Activated naive CD4-positive, alpha-beta T cell treated with anti-CD3 and anti-CD28 coated beads, Interleukin-2, amount 10 ng/mL, durations not matched to agents 7 days and 5 days (primary cell): ENCODE measurements at regions not wholly inside any gene's neighbourhood (a gene's known extent, or its start where the extent isn't known, plus 50 kb on each side); places are given as distances from the start of the nearest gene placed in this dataset.

Experiments used
- CTCF ChIA-PET: fragments of 350-600 bp; sonication (Branson Sonifier 250); formaldehyde crosslinking; loops from one replicate; lab custom pipeline; 2021; ENCODE audit warnings: antibody characterized with exemption; lab: Charles Lee
- DNase-seq: peaks from one replicate; pipeline ENCODE4 v3.0.0-alpha.2; 2020
- H3K27ac Mint-ChIP-seq: one replicate; pipeline ENCODE4 v1.8.0; 2021; ENCODE audit warnings: mild to moderate bottlenecking, moderate library complexity, mixed read lengths
- H3K27me3 Mint-ChIP-seq: one replicate; pipeline ENCODE4 v1.8.0; 2021; ENCODE audit warnings: mild to moderate bottlenecking, mixed read lengths
- H3K36me3 Mint-ChIP-seq: one replicate; pipeline ENCODE4 v1.8.0; 2021; ENCODE audit warnings: mixed read lengths
- H3K4me1 Mint-ChIP-seq: one replicate; pipeline ENCODE4 v1.8.0; 2021; ENCODE audit warnings: mixed read lengths
- H3K4me3 Mint-ChIP-seq: one replicate; pipeline ENCODE4 v1.8.0; 2021; ENCODE audit warnings: mild to moderate bottlenecking, moderate library complexity, mixed read lengths
- H3K9me3 Mint-ChIP-seq: one replicate; pipeline ENCODE4 v1.8.0; 2021; ENCODE audit warnings: mixed read lengths

- DNase-seq = no peak
- no peaks in the 10 kb centered on the region for H3K27me3 Mint-ChIP-seq
- H3K4me1 Mint-ChIP-seq = no peaks in the 10 kb centered on the region
- CTCF ChIA-PET = no interaction called here
- H3K4me3 Mint-ChIP-seq = no peak overlapping the region
- H3K27ac Mint-ChIP-seq = no peak overlapping the region
- H3K9me3 Mint-ChIP-seq = no peaks in the 10 kb centered on the region
- H3K36me3 Mint-ChIP-seq = no peaks in the 10 kb centered on the region
Observed at GRCh38 chr13:104715111-104715510, 1648.9 kb upstream of the SLC10A2 start.

- Mint-ChIP-seq H3K36me3 (no peaks in the 10 kb centered on the region), H3K27me3 (no peaks in the 10 kb centered on the region), H3K4me1 (no peaks in the 10 kb centered on the region), H3K4me3 (no peak overlapping the region), H3K9me3 (no peaks in the 10 kb centered on the region), H3K27ac (no peak overlapping the region)
- no peak for DNase-seq
- CTCF ChIA-PET = no interaction called here
Observed at GRCh38 chr13:104705031-104705750, 1639.0 kb upstream of the SLC10A2 start.

- no peak for DNase-seq
- H3K4me3 Mint-ChIP-seq = no peak overlapping the region
- CTCF ChIA-PET = no interaction called here
- no peaks in the 10 kb centered on the region for H3K27me3 Mint-ChIP-seq
- H3K4me1 Mint-ChIP-seq = no peaks in the 10 kb centered on the region
- H3K9me3 Mint-ChIP-seq = no peaks in the 10 kb centered on the region
- H3K27ac Mint-ChIP-seq = no peak overlapping the region
- no peaks in the 10 kb centered on the region for H3K36me3 Mint-ChIP-seq
Observed at GRCh38 chr13:104701591-104701990, 1635.4 kb upstream of the SLC10A2 start.

- Mint-ChIP-seq H3K27ac (no peak overlapping the region), H3K4me1 (no peaks in the 10 kb centered on the region), H3K27me3 (no peaks in the 10 kb centered on the region), H3K36me3 (no peaks in the 10 kb centered on the region), H3K4me3 (no peak overlapping the region), H3K9me3 (no peaks in the 10 kb centered on the region)
- DNase-seq = no peak
- CTCF ChIA-PET = no interaction called here
Observed at GRCh38 chr13:104694397-104694796, 1628.2 kb upstream of the SLC10A2 start.

- DNase-seq = no peak
- CTCF ChIA-PET = no interaction called here
- Mint-ChIP-seq H3K36me3 (no peaks in the 10 kb centered on the region), H3K4me1 (no peaks in the 10 kb centered on the region), H3K9me3 (no peaks in the 10 kb centered on the region), H3K27me3 (no peaks in the 10 kb centered on the region), H3K4me3 (no peak overlapping the region), H3K27ac (no peak overlapping the region)
Observed at GRCh38 chr13:104693126-104693525, 1626.9 kb upstream of the SLC10A2 start.

GRCh38 chr13:104691767-104692467, 1625.7 kb upstream of the SLC10A2 start:
- Mint-ChIP-seq H3K9me3 (no peaks in the 10 kb centered on the region), H3K36me3 (no peaks in the 10 kb centered on the region), H3K4me1 (no peaks in the 10 kb centered on the region), H3K27ac (no peak overlapping the region), H3K27me3 (no peaks in the 10 kb centered on the region), H3K4me3 (no peak overlapping the region)
- no peak for DNase-seq
- CTCF ChIA-PET = no interaction called here

- no peaks in the 10 kb centered on the region for H3K4me1 Mint-ChIP-seq
- no peaks in the 10 kb centered on the region for H3K27me3 Mint-ChIP-seq
- no peak overlapping the region for H3K4me3 Mint-ChIP-seq
- CTCF ChIA-PET = no interaction called here
- no peaks in the 10 kb centered on the region for H3K36me3 Mint-ChIP-seq
- no peak overlapping the region for H3K27ac Mint-ChIP-seq
- DNase-seq = no peak
- H3K9me3 Mint-ChIP-seq = no peaks in the 10 kb centered on the region
Observed at GRCh38 chr13:104686484-104686883, 1620.3 kb upstream of the SLC10A2 start.

- no peak overlapping the region for H3K4me3 Mint-ChIP-seq
- no peaks in the 10 kb centered on the region for H3K9me3 Mint-ChIP-seq
- H3K27ac Mint-ChIP-seq = no peak overlapping the region
- no peak for DNase-seq
- CTCF ChIA-PET = no interaction called here
- no peaks in the 10 kb centered on the region for H3K4me1 Mint-ChIP-seq
- H3K27me3 Mint-ChIP-seq = no peaks in the 10 kb centered on the region
- no peaks in the 10 kb centered on the region for H3K36me3 Mint-ChIP-seq
Observed at GRCh38 chr13:104683789-104684188, 1617.6 kb upstream of the SLC10A2 start.

GRCh38 chr13:104678161-104678560, 1611.9 kb upstream of the SLC10A2 start:
- no peak for DNase-seq
- no peak overlapping the region for H3K27ac Mint-ChIP-seq
- CTCF ChIA-PET = no interaction called here
- H3K4me3 Mint-ChIP-seq = no peak overlapping the region
- H3K4me1 Mint-ChIP-seq = no peaks in the 10 kb centered on the region
- H3K9me3 Mint-ChIP-seq = no peaks in the 10 kb centered on the region
- no peaks in the 10 kb centered on the region for H3K36me3 Mint-ChIP-seq
- no peaks in the 10 kb centered on the region for H3K27me3 Mint-ChIP-seq

- CTCF ChIA-PET = no interaction called here
- Mint-ChIP-seq H3K4me1 (no peaks in the 10 kb centered on the region), H3K27ac (no peak overlapping the region), H3K9me3 (no peaks in the 10 kb centered on the region), H3K27me3 (no peaks in the 10 kb centered on the region), H3K36me3 (no peaks in the 10 kb centered on the region), H3K4me3 (no peak overlapping the region)
- DNase-seq = no peak
Observed at GRCh38 chr13:104671901-104672300, 1605.7 kb upstream of the SLC10A2 start.

GRCh38 chr13:104657196-104657595, 1591.0 kb upstream of the SLC10A2 start:
- H3K4me3 Mint-ChIP-seq = no peak overlapping the region
- CTCF ChIA-PET = no interaction called here
- H3K27ac Mint-ChIP-seq = no peak overlapping the region
- H3K36me3 Mint-ChIP-seq = no peaks in the 10 kb centered on the region
- no peaks in the 10 kb centered on the region for H3K27me3 Mint-ChIP-seq
- no peak for DNase-seq
- no peaks in the 10 kb centered on the region for H3K4me1 Mint-ChIP-seq
- H3K9me3 Mint-ChIP-seq = peaks cover 2% of the 10 kb centered on the region

GRCh38 chr13:104650431-104650830, 1584.2 kb upstream of the SLC10A2 start:
- H3K9me3 Mint-ChIP-seq = peaks cover 2% of the 10 kb centered on the region
- no peak overlapping the region for H3K27ac Mint-ChIP-seq

GRCh38 chr13:104648291-104648690, 1582.1 kb upstream of the SLC10A2 start:
- Mint-ChIP-seq H3K27ac (no peak overlapping the region), H3K27me3 (no peaks in the 10 kb centered on the region), H3K4me1 (no peaks in the 10 kb centered on the region), H3K9me3 (no peaks in the 10 kb centered on the region), H3K36me3 (no peaks in the 10 kb centered on the region), H3K4me3 (no peak overlapping the region)
- DNase-seq = no peak
- CTCF ChIA-PET = no interaction called here

More at GRCh38 chr13:104650431-104650830, 1584.2 kb upstream of the SLC10A2 start:
- no peak for DNase-seq
- CTCF ChIA-PET = no interaction called here
- H3K27me3 Mint-ChIP-seq = no peaks in the 10 kb centered on the region
- H3K36me3 Mint-ChIP-seq = no peaks in the 10 kb centered on the region
- H3K4me3 Mint-ChIP-seq = no peak overlapping the region
- no peaks in the 10 kb centered on the region for H3K4me1 Mint-ChIP-seq

GRCh38 chr13:104645786-104646185, 1579.6 kb upstream of the SLC10A2 start:
- CTCF ChIA-PET = no interaction called here
- no peak overlapping the region for H3K4me3 Mint-ChIP-seq
- no peaks in the 10 kb centered on the region for H3K4me1 Mint-ChIP-seq
- H3K9me3 Mint-ChIP-seq = no peaks in the 10 kb centered on the region
- H3K36me3 Mint-ChIP-seq = no peaks in the 10 kb centered on the region
- no peak overlapping the region for H3K27ac Mint-ChIP-seq
- no peaks in the 10 kb centered on the region for H3K27me3 Mint-ChIP-seq
- no peak for DNase-seq

GRCh38 chr13:104641309-104641708, 1575.1 kb upstream of the SLC10A2 start:
- Mint-ChIP-seq H3K9me3 (no peaks in the 10 kb centered on the region), H3K4me1 (no peaks in the 10 kb centered on the region), H3K27me3 (no peaks in the 10 kb centered on the region), H3K4me3 (no peak overlapping the region), H3K27ac (no peak overlapping the region), H3K36me3 (no peaks in the 10 kb centered on the region)
- DNase-seq = no peak
- CTCF ChIA-PET = no interaction called here
